WI38 (cell line): ENCODE measurements at regions not wholly inside any gene's neighbourhood (a gene's known extent, or its start where the extent isn't known, plus 50 kb on each side); places are given as distances from the start of the nearest gene placed in this dataset.

Experiments
- H3K4me3 ChIP-seq: 2 replicates; pipeline ENCODE4 v1.5.1; 2011; ENCODE audit warnings: low read depth, mild to moderate bottlenecking, control low read depth, low read length
- TF ChIP-seq, protein P1 (sequence below): IDR thresholded peaks from 2 replicates; pipeline ENCODE4 v1.5.1; 2012; ENCODE audit warnings: low read depth, mild to moderate bottlenecking, control low read depth, low read length

- TF ChIP-seq, protein P1, sequence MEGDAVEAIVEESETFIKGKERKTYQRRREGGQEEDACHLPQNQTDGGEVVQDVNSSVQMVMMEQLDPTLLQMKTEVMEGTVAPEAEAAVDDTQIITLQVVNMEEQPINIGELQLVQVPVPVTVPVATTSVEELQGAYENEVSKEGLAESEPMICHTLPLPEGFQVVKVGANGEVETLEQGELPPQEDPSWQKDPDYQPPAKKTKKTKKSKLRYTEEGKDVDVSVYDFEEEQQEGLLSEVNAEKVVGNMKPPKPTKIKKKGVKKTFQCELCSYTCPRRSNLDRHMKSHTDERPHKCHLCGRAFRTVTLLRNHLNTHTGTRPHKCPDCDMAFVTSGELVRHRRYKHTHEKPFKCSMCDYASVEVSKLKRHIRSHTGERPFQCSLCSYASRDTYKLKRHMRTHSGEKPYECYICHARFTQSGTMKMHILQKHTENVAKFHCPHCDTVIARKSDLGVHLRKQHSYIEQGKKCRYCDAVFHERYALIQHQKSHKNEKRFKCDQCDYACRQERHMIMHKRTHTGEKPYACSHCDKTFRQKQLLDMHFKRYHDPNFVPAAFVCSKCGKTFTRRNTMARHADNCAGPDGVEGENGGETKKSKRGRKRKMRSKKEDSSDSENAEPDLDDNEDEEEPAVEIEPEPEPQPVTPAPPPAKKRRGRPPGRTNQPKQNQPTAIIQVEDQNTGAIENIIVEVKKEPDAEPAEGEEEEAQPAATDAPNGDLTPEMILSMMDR: no peak
- no peak overlapping the region for H3K4me3 ChIP-seq
Observed at GRCh38 chr6:2491137-2491536, 245.7 kb upstream of the GMDS start.

DNA sequence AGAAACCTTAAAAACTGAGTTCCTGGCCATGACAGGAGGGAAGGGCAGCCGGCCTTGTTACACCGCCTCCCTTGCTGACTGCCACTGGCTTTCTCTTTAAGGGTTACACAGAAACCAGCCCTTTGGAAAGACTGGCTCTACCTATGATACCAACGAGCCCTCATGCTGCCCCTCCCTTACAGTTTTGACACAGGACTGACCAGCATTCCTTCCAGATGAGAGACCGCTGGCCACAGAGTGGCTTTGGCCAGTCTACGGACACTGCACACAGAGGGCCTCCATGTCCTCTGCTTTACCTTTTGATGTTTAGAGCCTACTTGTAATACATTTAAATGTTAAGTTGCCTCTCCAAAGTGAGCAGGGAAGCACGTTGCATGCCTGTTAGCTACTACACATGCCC is 243.2 kb upstream of the GMDS start:
- TF ChIP-seq, protein P1: no peak
- no peak overlapping the region for H3K4me3 ChIP-seq

DNA sequence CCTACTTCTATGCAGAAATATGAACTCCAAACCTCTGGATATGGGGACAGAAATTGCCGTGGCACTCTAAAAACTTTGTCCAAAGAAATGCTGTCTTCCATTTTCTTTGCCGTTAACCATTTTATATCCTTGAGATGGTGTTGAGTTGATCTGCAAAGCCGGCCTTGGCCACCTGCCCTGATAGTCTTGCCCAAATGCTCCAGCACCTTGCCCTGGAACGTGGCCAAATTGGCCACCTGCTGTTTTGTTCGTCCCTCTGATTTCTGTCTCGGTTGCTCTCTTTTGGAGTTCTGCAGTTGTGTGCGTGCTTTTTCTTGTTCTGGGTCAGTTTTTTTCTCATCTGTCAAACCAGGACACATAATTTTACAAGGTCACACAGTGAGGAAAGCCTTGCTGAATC is 239.7 kb upstream of the GMDS start:
- TF ChIP-seq, protein P1: no peak

DNA sequence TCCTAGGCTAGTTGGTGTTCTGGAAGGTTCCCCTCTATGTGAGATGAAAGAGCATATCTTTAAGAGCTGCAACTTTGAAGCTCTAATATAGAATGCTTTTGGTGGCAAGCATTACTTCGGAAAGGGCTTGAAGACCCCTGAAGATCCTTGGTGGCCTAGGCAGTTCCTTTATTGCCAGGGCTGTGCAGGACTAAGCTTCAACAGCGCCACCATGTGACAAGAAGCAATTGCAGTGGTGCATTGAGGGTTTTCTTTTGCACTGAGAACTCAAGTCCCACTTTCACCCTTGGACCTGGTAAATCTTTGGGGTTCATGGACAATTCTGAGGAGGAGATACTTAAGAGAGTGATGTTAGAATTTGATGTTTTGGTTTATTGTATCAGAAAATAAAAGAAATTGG is 237.4 kb upstream of the GMDS start:
- TF ChIP-seq, protein P1: no peak

More for the DNA sequence above, 239.7 kb upstream of the GMDS start:
- no peak overlapping the region for H3K4me3 ChIP-seq

DNA sequence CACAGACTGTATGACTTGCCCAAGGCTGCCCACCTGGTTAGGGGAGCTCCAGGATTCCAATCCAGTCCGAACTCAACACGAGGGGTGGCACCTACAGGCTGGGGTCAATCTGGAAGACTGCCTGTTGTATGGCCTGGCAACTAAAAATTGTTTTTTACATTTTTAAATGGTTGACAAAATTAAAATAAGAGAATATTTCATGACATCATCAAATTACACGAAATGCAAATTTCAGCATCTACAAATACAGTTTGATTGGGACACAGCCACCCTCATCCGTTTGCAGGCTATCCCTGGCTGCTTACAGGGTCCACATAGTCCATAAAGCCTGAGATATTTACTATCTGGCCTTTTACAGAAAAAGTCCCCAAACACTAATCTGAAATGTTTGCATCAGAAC is 235.9 kb upstream of the GMDS start:
- H3K4me3 ChIP-seq: no peak overlapping the region
- TF ChIP-seq, protein P1: no peak

More for the DNA sequence above, 237.4 kb upstream of the GMDS start:
- no peak overlapping the region for H3K4me3 ChIP-seq

- no peak overlapping the region for H3K4me3 ChIP-seq
- TF ChIP-seq, protein P1: no peak
Observed at GRCh38 chr6:2480267-2480966, 235.0 kb upstream of the GMDS start.

GRCh38 chr6:2478200-2478599 is 232.8 kb upstream of the GMDS start:
- TF ChIP-seq, protein P1: no peak

More at GRCh38 chr6:2478200-2478599, 232.8 kb upstream of the GMDS start:
- no peak overlapping the region for H3K4me3 ChIP-seq
